Adrenal gland (tissue), 5 donors: ENCODE measurements at regions not wholly inside any gene's neighbourhood (a gene's known extent, or its start where the extent isn't known, plus 50 kb on each side); places are given as distances from the start of the nearest gene placed in this dataset.

ENCODE experiments used
- CTCF ChIP-seq, 6 experiments: fragments of 450-650 bp in 4 of 6; fragments of 200-600 bp in 2 of 6; sonication (generic) in 1 of 6; IDR thresholded peaks; 1 replicate in 5 of 6; 2 replicates in 1 of 6; pipeline versions ENCODE4 v1.5.1 to v1.8.0; 2016 to 2021; ENCODE audit warnings: antibody characterized with exemption in 6 of 6, mild to moderate bottlenecking in 2 of 6, moderate library complexity in 1 of 6
- POLR2A ChIP-seq, 2 donors: fragments of 450-650 bp; IDR thresholded peaks; one replicate each; pipeline ENCODE4 v1.6.1; 2017; ENCODE audit warnings: antibody characterized with exemption in 2 of 2, mild to moderate bottlenecking in 2 of 2, moderate library complexity in 1 of 2
- donor health status: DM: no; HTN: no; CAD: no.

DNA sequence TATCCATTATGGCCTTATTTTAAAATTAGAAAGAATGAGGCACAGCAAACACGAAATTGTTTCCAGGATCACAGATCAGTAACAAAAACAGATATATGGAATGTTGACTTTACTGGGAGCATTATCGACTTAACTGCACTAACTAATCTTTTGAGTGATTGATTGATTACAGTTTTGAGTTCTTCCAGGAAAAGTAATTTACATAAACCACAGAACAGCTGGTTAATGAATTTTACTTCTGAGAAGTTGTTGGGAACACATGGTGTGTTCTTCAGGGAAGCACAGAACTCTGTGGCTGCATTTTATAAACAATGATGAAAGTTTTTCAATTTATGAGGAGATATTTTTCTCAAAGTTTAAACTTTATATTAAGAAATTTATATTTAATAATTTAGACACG lies 802.4 kb upstream of the ACO1 start:
- TF ChIP-seq CTCF (IDR thresholded peaks at IDR 0.05) (no peak), POLR2A (IDR thresholded peaks at IDR 0.05) (no peak)
